ENCODE measurements at regions not wholly inside any gene's neighbourhood (a gene's known extent, or its start where the extent isn't known, plus 50 kb on each side); places are given as distances from the start of the nearest gene placed in this dataset.

DNA sequence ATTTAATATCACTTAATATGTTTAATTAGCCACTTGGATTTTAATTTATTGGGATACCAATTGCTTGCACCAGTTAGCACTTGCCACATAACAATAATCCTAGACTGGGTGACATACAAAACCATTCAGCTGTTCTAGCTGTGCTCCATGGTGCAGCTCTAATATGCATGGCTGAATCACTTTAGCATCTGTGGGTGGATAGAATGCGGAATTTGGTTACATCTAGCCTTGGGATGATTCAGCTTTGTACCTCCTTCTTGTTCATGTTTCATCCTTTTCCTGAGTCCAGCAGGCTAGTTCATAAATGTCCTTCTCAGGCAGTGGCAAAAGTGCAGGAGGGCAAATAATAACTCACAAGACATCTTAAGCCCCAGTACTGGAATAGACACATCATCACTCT lies 1263.0 kb downstream of the LRFN5 start:
- DNase-seq (ENCODE audit: low spot score) = no peak

DNA sequence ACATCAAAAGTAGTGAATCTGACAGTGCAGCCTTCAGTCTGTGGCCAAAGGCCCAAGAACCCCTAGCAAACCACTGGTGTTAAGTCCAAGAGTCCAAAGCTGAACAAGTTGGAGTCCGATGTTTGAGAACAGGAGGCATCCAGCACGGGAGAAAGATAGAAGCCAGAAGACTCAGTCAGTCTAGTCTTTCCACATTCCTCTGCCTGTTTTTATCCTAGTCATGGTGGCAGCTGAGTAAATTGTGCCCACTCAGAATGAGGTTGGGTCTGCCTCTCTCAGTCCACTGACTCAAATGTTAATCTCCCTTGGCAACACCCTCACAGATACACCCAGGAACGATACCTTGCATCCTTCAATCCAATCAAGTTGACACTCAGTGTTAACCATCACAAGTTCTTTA lies 1255.4 kb downstream of the LRFN5 start:
- TF ChIP-seq, protein P1, sequence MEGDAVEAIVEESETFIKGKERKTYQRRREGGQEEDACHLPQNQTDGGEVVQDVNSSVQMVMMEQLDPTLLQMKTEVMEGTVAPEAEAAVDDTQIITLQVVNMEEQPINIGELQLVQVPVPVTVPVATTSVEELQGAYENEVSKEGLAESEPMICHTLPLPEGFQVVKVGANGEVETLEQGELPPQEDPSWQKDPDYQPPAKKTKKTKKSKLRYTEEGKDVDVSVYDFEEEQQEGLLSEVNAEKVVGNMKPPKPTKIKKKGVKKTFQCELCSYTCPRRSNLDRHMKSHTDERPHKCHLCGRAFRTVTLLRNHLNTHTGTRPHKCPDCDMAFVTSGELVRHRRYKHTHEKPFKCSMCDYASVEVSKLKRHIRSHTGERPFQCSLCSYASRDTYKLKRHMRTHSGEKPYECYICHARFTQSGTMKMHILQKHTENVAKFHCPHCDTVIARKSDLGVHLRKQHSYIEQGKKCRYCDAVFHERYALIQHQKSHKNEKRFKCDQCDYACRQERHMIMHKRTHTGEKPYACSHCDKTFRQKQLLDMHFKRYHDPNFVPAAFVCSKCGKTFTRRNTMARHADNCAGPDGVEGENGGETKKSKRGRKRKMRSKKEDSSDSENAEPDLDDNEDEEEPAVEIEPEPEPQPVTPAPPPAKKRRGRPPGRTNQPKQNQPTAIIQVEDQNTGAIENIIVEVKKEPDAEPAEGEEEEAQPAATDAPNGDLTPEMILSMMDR (IDR thresholded peaks at IDR 0.05; ENCODE audit: extremely low read depth, missing control alignments) = no peak
- DNase-seq (ENCODE audit: low spot score) = no peak

More for the DNA sequence above, 1263.0 kb downstream of the LRFN5 start:
- TF ChIP-seq, protein P1 (IDR thresholded peaks at IDR 0.05; ENCODE audit: extremely low read depth, missing control alignments) = no peak

DNA sequence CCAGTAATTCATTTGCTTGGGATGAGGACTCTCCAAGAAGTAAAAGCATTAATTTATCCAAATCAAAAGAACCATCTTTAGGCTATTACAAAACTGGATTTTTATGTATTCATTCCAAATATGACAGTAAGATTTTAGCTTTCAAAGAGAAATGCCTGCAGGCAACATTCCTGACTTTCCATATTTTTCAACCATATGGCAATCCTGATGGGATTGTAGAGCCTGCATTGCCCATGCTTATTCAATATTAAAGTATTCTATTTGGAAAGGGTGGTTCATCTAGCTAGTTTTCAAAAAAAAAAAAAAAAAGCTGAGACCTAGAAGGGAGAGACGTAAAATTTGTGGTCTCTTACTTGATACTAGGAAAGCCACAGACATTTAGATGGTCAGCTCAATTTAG lies 1253.7 kb downstream of the LRFN5 start:
- no peak for DNase-seq (ENCODE audit: low spot score)
- TF ChIP-seq, protein P1 (IDR thresholded peaks at IDR 0.05; ENCODE audit: extremely low read depth, missing control alignments) = no peak

DNA sequence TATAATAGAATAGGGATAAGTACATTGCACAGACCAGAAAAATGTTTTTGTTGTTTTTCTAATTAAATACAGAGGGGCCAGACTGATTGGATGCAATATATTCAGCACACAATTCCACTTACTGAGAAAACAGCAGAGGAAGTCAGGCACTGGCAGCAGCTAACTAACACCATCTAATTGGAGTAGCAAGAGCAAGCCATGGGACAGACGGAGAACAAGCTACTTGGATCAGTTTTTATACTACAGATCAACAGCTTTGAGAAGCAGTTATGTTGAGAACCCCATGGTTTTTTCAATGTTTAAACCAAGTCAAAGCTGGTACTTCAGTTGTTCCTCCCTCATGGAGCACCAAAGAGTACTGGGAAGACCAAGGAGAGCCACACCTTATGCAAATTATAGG lies 1249.4 kb downstream of the LRFN5 start:
- TF ChIP-seq, protein P1 (IDR thresholded peaks at IDR 0.05; ENCODE audit: extremely low read depth, missing control alignments) = no peak
- no peak for DNase-seq (ENCODE audit: low spot score)

DNA sequence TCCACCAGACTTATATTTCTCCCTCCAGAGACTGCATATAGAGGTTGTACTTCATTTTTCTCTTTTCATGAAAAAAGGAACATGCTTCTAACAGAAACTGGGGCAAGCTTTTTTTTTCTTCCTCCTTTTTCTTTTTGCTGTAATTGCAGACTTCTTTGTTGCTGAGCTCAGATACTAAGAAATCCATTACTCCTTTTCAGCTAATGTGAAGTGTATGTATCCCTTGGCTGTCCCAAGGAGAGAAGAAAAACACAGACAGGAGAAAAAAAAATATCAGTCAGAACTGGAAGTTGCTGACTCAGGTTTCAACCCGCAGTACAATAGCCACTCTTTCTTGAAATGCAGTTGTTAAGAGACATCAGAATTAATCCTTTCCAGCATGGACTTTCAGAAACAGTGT lies 1248.4 kb downstream of the LRFN5 start:
- TF ChIP-seq, protein P1 (IDR thresholded peaks at IDR 0.05; ENCODE audit: extremely low read depth, missing control alignments) = no peak
- DNase-seq (ENCODE audit: low spot score) = no peak

DNA sequence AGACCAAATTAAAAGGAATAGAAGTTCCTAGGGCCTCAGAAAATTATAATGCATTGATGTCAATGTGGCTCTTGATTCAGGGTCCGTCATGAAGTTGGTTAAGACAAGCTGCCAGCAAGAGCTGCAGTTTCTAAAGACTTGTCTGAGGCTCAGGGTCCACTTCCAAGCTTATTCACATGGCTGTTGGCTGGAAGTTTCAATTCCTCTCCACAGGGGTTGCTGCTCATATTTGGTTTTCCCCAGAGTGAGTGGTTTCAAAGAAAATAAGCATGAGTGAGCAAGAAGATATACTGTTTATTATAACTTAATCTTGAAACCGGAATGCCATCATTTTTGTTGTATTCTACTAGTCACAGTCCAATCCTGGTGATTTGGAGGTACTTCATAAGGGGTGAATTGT lies 1247.4 kb downstream of the LRFN5 start:
- TF ChIP-seq, protein P1 (IDR thresholded peaks at IDR 0.05; ENCODE audit: extremely low read depth, missing control alignments) = no peak
- no peak for DNase-seq (ENCODE audit: low spot score)

DNA sequence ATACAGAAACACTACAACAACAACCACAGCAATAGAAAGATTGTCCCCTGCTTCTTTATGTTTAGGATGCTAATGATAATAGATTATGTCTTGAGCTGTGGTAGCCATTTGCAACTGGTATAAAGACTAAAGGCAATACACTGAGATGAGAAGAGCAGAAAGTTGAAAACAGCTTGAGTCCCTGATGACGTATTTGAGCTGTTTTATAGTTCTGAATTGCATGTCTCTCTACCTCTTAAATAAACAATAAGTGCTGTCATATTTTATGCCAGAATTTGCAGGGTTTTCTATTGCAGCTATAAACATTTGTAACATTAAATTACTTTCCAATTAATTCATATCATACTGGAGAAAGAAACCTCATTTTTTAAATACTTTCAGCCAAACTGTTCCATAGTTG lies 1242.0 kb downstream of the LRFN5 start:
- no peak for DNase-seq (ENCODE audit: low spot score)
- TF ChIP-seq, protein P1 (IDR thresholded peaks at IDR 0.05; ENCODE audit: extremely low read depth, missing control alignments) = no peak

Measured in GM20000 (cell line).